Natural killer cell (primary cell): ENCODE measurements at regions not wholly inside any gene's neighbourhood (a gene's known extent, or its start where the extent isn't known, plus 50 kb on each side); places are given as distances from the start of the nearest gene placed in this dataset.
"Not testable (repeated sequence)": the region's sequence is repeated elsewhere in the genome, so short reads cannot be mapped to it uniquely, and the experiment has no call there.

Experiments
- ATAC-seq, 3 donors: fragments of 150-1000 bp in 2 of 3; fragments of 200-7000 bp in 1 of 3; cut with Tn5 transposase; 1 replicate in 1 of 3; 2 replicates in 2 of 3; pipeline ENCODE4 v1.10.0; 2021; ENCODE audit warnings: mild to moderate bottlenecking in 2 of 3, moderate library complexity in 2 of 3
- DNase-seq, 2 donors: peaks; one replicate each; pipeline versions ENCODE4 v3.0.0 to v3.0.0-alpha.2; 2013 to 2021; ENCODE audit warnings: mixed read lengths in 1 of 2
- H3K27ac ChIP-seq: one replicate; pipeline ENCODE4 v1.5.1; 2013; ENCODE audit warnings: mild to moderate bottlenecking, low read length
- H3K27me3 ChIP-seq: one replicate; pipeline ENCODE4 v1.6.1; 2013; ENCODE audit warnings: low read length; ENCODE audit not compliant: control insufficient read depth, insufficient read depth
- H3K36me3 ChIP-seq: one replicate; pipeline ENCODE4 v1.6.1; 2013; ENCODE audit warnings: low read length; ENCODE audit not compliant: control insufficient read depth, insufficient read depth
- H3K4me1 ChIP-seq: one replicate; pipeline ENCODE4 v1.6.1; 2013; ENCODE audit warnings: low read length; ENCODE audit not compliant: control insufficient read depth, insufficient read depth
- H3K4me3 ChIP-seq: one replicate; pipeline ENCODE4 v1.5.1; 2013; ENCODE audit warnings: low read length
- H3K9me3 ChIP-seq: one replicate; pipeline ENCODE4 v1.6.1; 2013; ENCODE audit warnings: low read length; ENCODE audit not compliant: control insufficient read depth, insufficient read depth
- H3K27ac Mint-ChIP-seq, 2 donors: one replicate each; pipeline ENCODE4 v1.8.0; 2022; ENCODE audit warnings: mild to moderate bottlenecking in 2 of 2, mixed read lengths in 2 of 2, moderate library complexity in 1 of 2
- H3K27me3 Mint-ChIP-seq, 2 donors: one replicate each; pipeline ENCODE4 v1.8.0; 2022; ENCODE audit warnings: low read depth in 2 of 2, mixed read lengths in 2 of 2
- H3K36me3 Mint-ChIP-seq: one replicate; pipeline ENCODE4 v1.8.0; 2022; ENCODE audit warnings: mixed read lengths
- H3K4me1 Mint-ChIP-seq, 2 donors: one replicate each; pipeline ENCODE4 v1.8.0; 2022; ENCODE audit warnings: mixed read lengths in 2 of 2
- H3K4me3 Mint-ChIP-seq: one replicate; pipeline ENCODE4 v1.8.0; 2022; ENCODE audit warnings: mild to moderate bottlenecking, moderate library complexity, mixed read lengths
- H3K9me3 Mint-ChIP-seq, 2 donors: one replicate each; pipeline ENCODE4 v1.8.0; 2022; ENCODE audit warnings: mixed read lengths in 2 of 2
- CTCF ChIP-seq: fragments of 200-600 bp; IDR thresholded peaks from one replicate; pipeline ENCODE4 v1.8.0; 2022; ENCODE audit warnings: antibody characterized with exemption
- WGBS: methylation state at CpG from one replicate; pipeline ENCODE4 v1.1.7; 2013; ENCODE audit warnings: missing lambda C conversion rate; ENCODE audit not compliant: insufficient coverage; 5-methylcytosine and 5-hydroxymethylcytosine counted together
- intact Hi-C: fragments of 100-400 bp; cut with micrococcal nuclease; formaldehyde crosslinking; loops from one replicate; pipeline ENCODE4 v1.14.2; 2022

GRCh38 chr7:49094866-49095265 lies 170.5 kb downstream of the CDC14C start:
- Mint-ChIP-seq H3K4me3 (no peak overlapping the region), H3K27me3 (no peaks in the 10 kb centered on the region), H3K4me1 (no peaks in the 10 kb centered on the region), H3K27ac (no peak overlapping the region), H3K9me3 (peaks cover 3 to 4% of the 10 kb centered on the region in 2 donors), H3K36me3 (no peaks in the 10 kb centered on the region)
- no peaks in the 10 kb centered on the region for H3K36me3 ChIP-seq
- TF ChIP-seq CTCF, result no peak
- H3K27ac ChIP-seq, result no peak overlapping the region
- H3K4me1 ChIP-seq, result no peaks in the 10 kb centered on the region
- WGBS, result 95% methylated on average over 2 of the region's 2 CpGs
- H3K4me3 ChIP-seq, result no peak overlapping the region
- H3K27me3 ChIP-seq, result no peaks in the 10 kb centered on the region
- no peak for DNase-seq
- intact Hi-C loops, result no loop called here
- peaks cover 2% of the 10 kb centered on the region for H3K9me3 ChIP-seq
- no peak for ATAC-seq

GRCh38 chr7:49099587-49100326 lies 175.4 kb downstream of the CDC14C start:
- Mint-ChIP-seq H3K27me3 (no peaks in the 10 kb centered on the region), H3K27ac (no peak overlapping the region), H3K4me1 (no peaks in the 10 kb centered on the region), H3K36me3 (no peaks in the 10 kb centered on the region), H3K4me3 (no peak overlapping the region), H3K9me3 (peaks cover under 1 to 4% of the 10 kb centered on the region in 2 donors)
- Histone ChIP-seq H3K4me1 (no peaks in the 10 kb centered on the region), H3K27ac (no peak overlapping the region), H3K36me3 (no peaks in the 10 kb centered on the region), H3K9me3 (peaks cover 2% of the 10 kb centered on the region), H3K27me3 (no peaks in the 10 kb centered on the region), H3K4me3 (no peak overlapping the region)
- intact Hi-C loops, result no loop called here
- WGBS, result 84% methylated on average over 5 of the region's 5 CpGs
- no peak for TF ChIP-seq CTCF
- DNase-seq (no peak), ATAC-seq (no peak)

- H3K27me3 ChIP-seq, intact Hi-C loops, H3K27ac Mint-ChIP-seq, H3K9me3 Mint-ChIP-seq, H3K9me3 ChIP-seq, H3K27ac ChIP-seq, DNase-seq, H3K36me3 Mint-ChIP-seq, H3K36me3 ChIP-seq, H3K4me1 ChIP-seq, H3K4me1 Mint-ChIP-seq, H3K27me3 Mint-ChIP-seq, H3K4me3 ChIP-seq, ATAC-seq, H3K4me3 Mint-ChIP-seq: not testable (repeated sequence)
- 48% methylated on average over 8 of the region's 8 CpGs for WGBS
These were observed 176.8 kb downstream of the CDC14C start for GRCh38 chr7:49100908-49101740.

- H3K4me3 ChIP-seq, result no peak overlapping the region
- Mint-ChIP-seq H3K4me3 (no peak overlapping the region), H3K36me3 (no peaks in the 10 kb centered on the region), H3K9me3 (peaks cover 5 to 10% of the 10 kb centered on the region in 2 donors), H3K27me3 (no peaks in the 10 kb centered on the region), H3K27ac (no peak overlapping the region), H3K4me1 (no peaks in the 10 kb centered on the region)
- H3K36me3 ChIP-seq, result no peaks in the 10 kb centered on the region
- H3K27me3 ChIP-seq, result no peaks in the 10 kb centered on the region
- DNase-seq (no peak), ATAC-seq (no peak)
- WGBS, result no CpG with 5 or more reads among the region's 1 CpG
- no peaks in the 10 kb centered on the region for H3K4me1 ChIP-seq
- H3K9me3 ChIP-seq, result peaks cover 2% of the 10 kb centered on the region
- no peak overlapping the region for H3K27ac ChIP-seq
- no peak for TF ChIP-seq CTCF
- intact Hi-C loops, result no loop called here
These were observed 178.1 kb downstream of the CDC14C start for GRCh38 chr7:49102411-49102810.
